ENCODE measurements at regions not wholly inside any gene's neighbourhood (a gene's known extent, or its start where the extent isn't known, plus 50 kb on each side); places are given as distances from the start of the nearest gene placed in this dataset.

GRCh38 chr18:61963705-61964104 lies 70.9 kb upstream of the RNF152 start:
- Histone ChIP-seq H3K79me2 (ENCODE audit: insufficient read depth, low read length) (no peaks in the 10 kb centered on the region), H2AFZ (ENCODE audit: low read length) (no peak overlapping the region), H3K27me3 (ENCODE audit: insufficient read depth, low read length) (no peaks in the 10 kb centered on the region), H3K4me2 (ENCODE audit: low read length) (no peak overlapping the region), H3K4me3 (ENCODE audit: low read depth, low read length, poor library complexity, severe bottlenecking) (no peak overlapping the region), H3K9me2 (ENCODE audit: low read depth, low read length) (no peaks in the 10 kb centered on the region), H3K9ac (ENCODE audit: low read length) (no peak overlapping the region), H3K4me1 (ENCODE audit: insufficient read depth, low read length, severe bottlenecking) (no peaks in the 10 kb centered on the region), H3K36me3 (ENCODE audit: insufficient read depth, low read length) (no peaks in the 10 kb centered on the region), H3F3A (ENCODE audit: insufficient read depth, low read length) (no peaks in the 10 kb centered on the region), H3K27ac (ENCODE audit: low read depth, low read length, poor library complexity, severe bottlenecking) (no peak overlapping the region), H4K20me1 (ENCODE audit: insufficient read depth, low read length) (no peaks in the 10 kb centered on the region), H3K9me3 (ENCODE audit: low read length) (no peaks in the 10 kb centered on the region)
- TF ChIP-seq EZH2 (IDR thresholded peaks at IDR 0.05; ENCODE audit: borderline replicate concordance, low read length) (no peak), CTCF (IDR thresholded peaks at IDR 0.05; ENCODE audit: low read length) (no peak)

GRCh38 chr18:61957801-61958516 lies 65.2 kb upstream of the RNF152 start:
- H3K4me3 ChIP-seq (ENCODE audit: low read depth, low read length, poor library complexity, severe bottlenecking) = no peak overlapping the region
- TF ChIP-seq EZH2 (IDR thresholded peaks at IDR 0.05; ENCODE audit: borderline replicate concordance, low read length) = no peak
- no peak for TF ChIP-seq CTCF (IDR thresholded peaks at IDR 0.05; ENCODE audit: low read length)
- H3K36me3 ChIP-seq (ENCODE audit: insufficient read depth, low read length) = no peaks in the 10 kb centered on the region
- no peak overlapping the region for H3K4me2 ChIP-seq (ENCODE audit: low read length)
- no peak overlapping the region for H3K27ac ChIP-seq (ENCODE audit: low read depth, low read length, poor library complexity, severe bottlenecking)
- no peaks in the 10 kb centered on the region for H3K4me1 ChIP-seq (ENCODE audit: insufficient read depth, low read length, severe bottlenecking)
- H2AFZ ChIP-seq (ENCODE audit: low read length) = no peak overlapping the region
- H4K20me1 ChIP-seq (ENCODE audit: insufficient read depth, low read length) = no peaks in the 10 kb centered on the region
- no peaks in the 10 kb centered on the region for H3K9me2 ChIP-seq (ENCODE audit: low read depth, low read length)
- no peaks in the 10 kb centered on the region for H3K79me2 ChIP-seq (ENCODE audit: insufficient read depth, low read length)
- no peaks in the 10 kb centered on the region for H3K9me3 ChIP-seq (ENCODE audit: low read length)
- no peaks in the 10 kb centered on the region for H3K27me3 ChIP-seq (ENCODE audit: insufficient read depth, low read length)
- no peaks in the 10 kb centered on the region for H3F3A ChIP-seq (ENCODE audit: insufficient read depth, low read length)
- H3K9ac ChIP-seq (ENCODE audit: low read length) = no peak overlapping the region

- Histone ChIP-seq H3K9me3 (ENCODE audit: low read length) (no peaks in the 10 kb centered on the region), H3F3A (ENCODE audit: insufficient read depth, low read length) (no peaks in the 10 kb centered on the region), H3K27ac (ENCODE audit: low read depth, low read length, poor library complexity, severe bottlenecking) (no peak overlapping the region), H3K4me2 (ENCODE audit: low read length) (no peak overlapping the region), H3K9me2 (ENCODE audit: low read depth, low read length) (no peaks in the 10 kb centered on the region), H4K20me1 (ENCODE audit: insufficient read depth, low read length) (no peaks in the 10 kb centered on the region), H3K79me2 (ENCODE audit: insufficient read depth, low read length) (no peaks in the 10 kb centered on the region), H2AFZ (ENCODE audit: low read length) (no peak overlapping the region), H3K4me1 (ENCODE audit: insufficient read depth, low read length, severe bottlenecking) (no peaks in the 10 kb centered on the region), H3K4me3 (ENCODE audit: low read depth, low read length, poor library complexity, severe bottlenecking) (no peak overlapping the region), H3K9ac (ENCODE audit: low read length) (no peak overlapping the region), H3K36me3 (ENCODE audit: insufficient read depth, low read length) (no peaks in the 10 kb centered on the region), H3K27me3 (ENCODE audit: insufficient read depth, low read length) (no peaks in the 10 kb centered on the region)
- TF ChIP-seq EZH2 (IDR thresholded peaks at IDR 0.05; ENCODE audit: borderline replicate concordance, low read length) (no peak), CTCF (IDR thresholded peaks at IDR 0.05; ENCODE audit: low read length) (no peak)
Measured at GRCh38 chr18:61955644-61956043, 62.8 kb upstream of the RNF152 start.

Measured in OCI-LY1 (cell line).